ENCODE measurements at regions not wholly inside any gene's neighbourhood (a gene's known extent, or its start where the extent isn't known, plus 50 kb on each side); places are given as distances from the start of the nearest gene placed in this dataset.

GRCh38 chr1:29696656-29697390 is 460.5 kb downstream of the PTPRU start:
- CTCF ChIA-PET = interaction anchor here (0.6 kb wide), 1 partner anchor 35 kb away, joined by 3 read pairs; no protein-coding TSS in a partner anchor
- TF ChIP-seq L3MBTL2 (conservative IDR thresholded peaks at IDR 0.05) (no peak), ARNT (IDR thresholded peaks at IDR 0.05) (no peak), TARDBP (IDR thresholded peaks at IDR 0.05) (no peak), FOXK2 (IDR thresholded peaks at IDR 0.05) (no peak), ZNF384 (IDR thresholded peaks at IDR 0.05) (no peak), SP1 (IDR thresholded peaks at IDR 0.05) (no peak), SUZ12 (IDR thresholded peaks at IDR 0.05) (no peak), PKNOX1 (IDR thresholded peaks at IDR 0.05) (no peak), FOXM1 (IDR thresholded peaks at IDR 0.05; ENCODE audit: borderline replicate concordance) (no peak), NFRKB (IDR thresholded peaks at IDR 0.05) (no peak), HDGF (IDR thresholded peaks at IDR 0.05; ENCODE audit: borderline replicate concordance) (no peak)
- no peak for DNase-seq (ENCODE audit: extremely low spot score)
- POLR2A ChIA-PET = no interaction called here

- CTCF ChIA-PET = no interaction called here
- POLR2A ChIA-PET = no interaction called here
- DNase-seq (ENCODE audit: extremely low spot score) = no peak
- TF ChIP-seq FOXM1 (IDR thresholded peaks at IDR 0.05; ENCODE audit: borderline replicate concordance) (no peak), FOXA1 (IDR thresholded peaks at IDR 0.05) (no peak), LEF1 (IDR thresholded peaks at IDR 0.05; ENCODE audit: borderline replicate concordance) (no peak), FOXK2 (IDR thresholded peaks at IDR 0.05) (no peak), HDGF (IDR thresholded peaks at IDR 0.05; ENCODE audit: borderline replicate concordance) (no peak), CTBP1 (IDR thresholded peaks at IDR 0.05; ENCODE audit: borderline replicate concordance) (no peak), ZNF384 (IDR thresholded peaks at IDR 0.05) (no peak), BHLHE40 (IDR thresholded peaks at IDR 0.05; ENCODE audit: borderline replicate concordance) (no peak), PKNOX1 (IDR thresholded peaks at IDR 0.05) (no peak), L3MBTL2 (conservative IDR thresholded peaks at IDR 0.05) (no peak), ARNT (IDR thresholded peaks at IDR 0.05) (no peak), SUZ12 (IDR thresholded peaks at IDR 0.05) (no peak), ELF4 (IDR thresholded peaks at IDR 0.05) (no peak), SP1 (IDR thresholded peaks at IDR 0.05) (no peak)
These were observed 459.5 kb downstream of the PTPRU start for GRCh38 chr1:29695803-29696202.

DNA sequence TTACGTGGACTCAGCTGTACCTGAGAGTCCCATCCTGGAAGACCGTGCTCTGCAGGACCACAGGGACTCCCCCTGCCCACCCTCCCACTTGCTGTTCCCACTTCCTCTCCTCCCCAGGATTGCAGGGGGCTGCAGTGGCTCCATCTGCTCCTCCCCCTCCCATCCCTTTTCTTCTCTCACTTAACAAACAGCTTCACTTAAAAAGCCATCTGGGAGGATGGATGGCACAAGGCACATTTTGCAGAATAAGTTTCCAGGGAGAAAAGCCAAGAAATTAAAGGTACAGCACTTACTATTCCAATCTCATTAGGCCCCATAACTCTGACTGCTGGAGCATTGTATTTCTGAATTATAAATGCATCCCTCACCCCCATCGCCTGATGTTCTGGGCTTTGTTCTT is 458.7 kb downstream of the PTPRU start:
- CTCF ChIA-PET = no interaction called here
- no peak for TF ChIP-seq L3MBTL2 (conservative IDR thresholded peaks at IDR 0.05)
- no peak for TF ChIP-seq LEF1 (IDR thresholded peaks at IDR 0.05; ENCODE audit: borderline replicate concordance)
- TF ChIP-seq HDGF (IDR thresholded peaks at IDR 0.05; ENCODE audit: borderline replicate concordance) = no peak
- TF ChIP-seq SP1 (IDR thresholded peaks at IDR 0.05) = no peak
- TF ChIP-seq TARDBP (IDR thresholded peaks at IDR 0.05) = no peak
- TF ChIP-seq NFRKB (IDR thresholded peaks at IDR 0.05) = no peak
- no peak for TF ChIP-seq FOXA1 (IDR thresholded peaks at IDR 0.05)
- TF ChIP-seq FOXM1 (IDR thresholded peaks at IDR 0.05; ENCODE audit: borderline replicate concordance) = no peak
- no peak for TF ChIP-seq ZNF384 (IDR thresholded peaks at IDR 0.05)
- no peak for TF ChIP-seq SUZ12 (IDR thresholded peaks at IDR 0.05)
- no peak for TF ChIP-seq ARNT (IDR thresholded peaks at IDR 0.05)
- TF ChIP-seq BHLHE40 (IDR thresholded peaks at IDR 0.05; ENCODE audit: borderline replicate concordance) = no peak
- no peak for TF ChIP-seq PKNOX1 (IDR thresholded peaks at IDR 0.05)
- TF ChIP-seq CTBP1 (IDR thresholded peaks at IDR 0.05; ENCODE audit: borderline replicate concordance) = no peak
- no peak for TF ChIP-seq FOXK2 (IDR thresholded peaks at IDR 0.05)
- no peak for TF ChIP-seq ELF4 (IDR thresholded peaks at IDR 0.05)
- POLR2A ChIA-PET = no interaction called here
- no peak for DNase-seq (ENCODE audit: extremely low spot score)

DNA sequence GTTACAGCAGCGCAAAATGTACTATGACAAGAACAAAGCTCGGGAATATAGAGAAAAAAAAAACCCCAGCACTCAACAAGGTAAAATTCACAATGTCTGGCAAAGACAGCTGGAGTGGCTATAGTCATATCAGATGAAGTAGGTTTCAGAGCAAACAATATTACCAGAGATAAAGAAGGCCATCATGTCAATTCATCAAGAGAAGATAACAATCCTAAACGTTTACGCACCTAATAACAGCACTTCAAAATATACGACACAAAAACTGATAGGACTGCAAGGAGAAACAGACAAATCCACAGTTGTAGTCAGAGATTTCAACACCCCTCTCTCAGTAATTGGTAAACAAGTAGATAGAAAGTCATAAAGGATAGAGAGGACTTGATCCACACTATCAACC is 455.2 kb downstream of the PTPRU start:
- TF ChIP-seq HDGF (IDR thresholded peaks at IDR 0.05; ENCODE audit: borderline replicate concordance) (no peak), ARNT (IDR thresholded peaks at IDR 0.05) (no peak), FOXK2 (IDR thresholded peaks at IDR 0.05) (no peak), PKNOX1 (IDR thresholded peaks at IDR 0.05) (no peak), SUZ12 (IDR thresholded peaks at IDR 0.05) (no peak), ZNF384 (IDR thresholded peaks at IDR 0.05) (no peak), FOXA1 (IDR thresholded peaks at IDR 0.05) (no peak), CTBP1 (IDR thresholded peaks at IDR 0.05; ENCODE audit: borderline replicate concordance) (no peak), L3MBTL2 (conservative IDR thresholded peaks at IDR 0.05) (no peak), SP1 (IDR thresholded peaks at IDR 0.05) (no peak), FOXM1 (IDR thresholded peaks at IDR 0.05; ENCODE audit: borderline replicate concordance) (no peak), NFRKB (IDR thresholded peaks at IDR 0.05) (no peak), TARDBP (IDR thresholded peaks at IDR 0.05) (no peak), LEF1 (IDR thresholded peaks at IDR 0.05; ENCODE audit: borderline replicate concordance) (no peak), ELF4 (IDR thresholded peaks at IDR 0.05) (no peak), BHLHE40 (IDR thresholded peaks at IDR 0.05; ENCODE audit: borderline replicate concordance) (no peak)
- no peak for DNase-seq (ENCODE audit: extremely low spot score)
- ChIA-PET POLR2A (no interaction called here), CTCF (no interaction called here)

DNA sequence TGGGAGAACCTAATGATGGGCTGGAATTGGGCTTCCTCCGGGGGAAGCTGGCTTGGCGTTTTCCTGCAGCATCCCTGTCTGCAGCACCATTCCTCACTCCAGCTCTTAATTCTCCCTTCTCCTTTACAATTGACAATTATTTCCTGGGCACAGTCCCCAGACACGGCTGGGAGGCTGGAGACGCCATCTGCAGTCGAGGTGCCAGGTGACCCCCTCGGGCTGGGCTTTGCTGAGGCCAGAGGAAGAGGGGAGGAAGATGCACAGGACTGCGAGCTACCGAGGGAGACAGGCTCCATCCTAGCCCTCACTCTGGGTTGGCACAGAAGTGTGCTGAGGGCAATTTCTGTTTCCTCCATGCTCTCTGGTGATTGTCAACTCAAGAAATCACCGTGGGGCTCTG is 453.8 kb downstream of the PTPRU start:
- POLR2A ChIA-PET = no interaction called here
- TF ChIP-seq FOXM1 (IDR thresholded peaks at IDR 0.05; ENCODE audit: borderline replicate concordance) (no peak), ELF4 (IDR thresholded peaks at IDR 0.05) (no peak), LEF1 (IDR thresholded peaks at IDR 0.05; ENCODE audit: borderline replicate concordance) (no peak), PKNOX1 (IDR thresholded peaks at IDR 0.05) (no peak), BHLHE40 (IDR thresholded peaks at IDR 0.05; ENCODE audit: borderline replicate concordance) (no peak)
- no peak for DNase-seq (ENCODE audit: extremely low spot score)
- CTCF ChIA-PET = no interaction called here
